DMS153 treated with DMSO at 0.1 percent for 48 hours (cell line): ENCODE measurements at regions not wholly inside any gene's neighbourhood (a gene's known extent, or its start where the extent isn't known, plus 50 kb on each side); places are given as distances from the start of the nearest gene placed in this dataset.
A peak's percentile ranks its signal among the peaks of the same experiment; 100 is the strongest.

Experiments used
- DNase-seq: peaks from one replicate; lab custom pipeline; 2025; ENCODE audit not compliant: unreplicated experiment; lab: John Stamatoyannopoulos, UW

DNA sequence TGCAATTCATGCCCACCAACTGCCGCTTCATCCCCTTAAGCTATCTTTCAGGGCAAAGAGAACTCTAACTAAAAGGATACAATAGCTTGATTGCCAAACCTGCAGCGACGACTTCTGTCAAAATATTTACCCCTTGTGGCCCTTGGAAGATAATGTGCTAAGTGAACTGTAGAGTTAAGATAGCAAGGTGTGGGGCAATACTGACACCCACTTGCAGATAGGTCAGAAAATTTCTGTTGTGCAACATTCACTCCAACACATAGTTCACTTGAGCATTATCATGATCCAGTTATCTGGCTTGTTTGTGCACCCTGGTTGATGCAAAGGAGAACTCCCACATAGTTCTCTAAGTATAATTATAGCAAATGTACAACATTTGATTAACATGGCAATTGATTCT, 55.6 kb downstream of the RHOXF2B start:
- DNase-seq: no peak

DNA sequence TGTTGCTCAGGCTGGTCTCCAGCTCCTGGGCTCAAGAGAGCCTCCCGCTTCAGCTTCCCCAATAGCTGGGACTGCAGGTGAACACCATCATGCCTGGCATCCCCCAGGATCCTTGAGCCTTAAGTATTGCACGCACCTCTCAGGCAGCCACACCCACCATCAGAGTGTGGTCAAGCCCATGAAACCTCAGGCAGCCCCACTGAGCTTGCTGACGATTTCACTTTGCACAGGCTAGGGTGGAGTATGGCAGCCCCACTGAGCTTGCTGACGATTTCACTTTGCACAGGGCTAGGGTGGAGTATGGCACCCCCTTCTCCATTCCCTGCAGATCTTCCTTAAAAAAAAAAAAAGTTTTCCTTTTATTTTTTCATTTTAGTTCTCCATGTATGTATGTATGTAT, 57.2 kb downstream of the RHOXF2B start:
- no peak for DNase-seq

GRCh38 chrX:120016068-120016441, 61.4 kb downstream of the RHOXF2B start:
- no peak for DNase-seq

GRCh38 chrX:120015145-120016067, 62.1 kb downstream of the RHOXF2B start:
- peak; percentile 9 for DNase-seq

DNA sequence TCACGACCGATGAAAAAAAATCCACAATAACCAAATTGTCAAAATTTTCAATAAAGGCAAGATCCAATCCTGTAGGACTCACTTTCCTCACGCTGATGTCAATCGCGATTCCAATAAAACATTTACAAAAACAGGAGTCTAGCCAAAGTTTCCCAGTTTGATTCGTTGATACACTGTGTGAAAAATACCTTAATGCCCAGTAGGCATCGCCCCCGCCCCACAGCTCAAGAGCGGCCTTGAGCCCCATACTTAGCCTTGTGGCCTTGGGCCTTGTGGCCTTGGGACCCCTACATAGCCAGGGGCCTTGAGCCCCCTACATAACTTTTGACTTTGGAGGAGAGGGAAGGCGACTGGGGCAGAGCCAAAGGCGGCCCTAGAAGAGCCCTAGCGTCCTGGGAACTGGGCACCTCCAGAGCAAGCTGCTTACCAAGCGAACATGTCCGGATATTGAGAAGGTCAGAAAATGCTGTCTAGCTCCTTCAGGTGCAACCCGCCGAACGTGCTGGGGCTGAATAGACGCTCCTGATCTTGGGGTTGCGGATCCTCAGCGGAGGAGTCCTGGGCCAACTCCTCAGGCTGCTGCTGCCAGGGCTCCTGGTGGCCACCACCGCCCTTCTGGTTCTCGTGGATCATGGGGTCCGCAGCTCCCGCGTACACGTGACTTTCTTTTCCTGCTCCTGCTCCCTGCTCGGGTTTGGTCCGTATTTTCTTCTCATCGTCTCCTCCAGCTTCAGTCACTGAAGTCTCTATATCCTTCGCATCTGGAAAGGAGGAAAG, 62.9 kb downstream of the RHOXF2B start:
- no peak for DNase-seq

- no peak for DNase-seq
Observed at GRCh38 chrX:120001787-120002186, 58.2 kb upstream of the NKAP start.

GRCh38 chrX:120000490-120001246, 57.1 kb upstream of the NKAP start:
- no peak for DNase-seq

DNA sequence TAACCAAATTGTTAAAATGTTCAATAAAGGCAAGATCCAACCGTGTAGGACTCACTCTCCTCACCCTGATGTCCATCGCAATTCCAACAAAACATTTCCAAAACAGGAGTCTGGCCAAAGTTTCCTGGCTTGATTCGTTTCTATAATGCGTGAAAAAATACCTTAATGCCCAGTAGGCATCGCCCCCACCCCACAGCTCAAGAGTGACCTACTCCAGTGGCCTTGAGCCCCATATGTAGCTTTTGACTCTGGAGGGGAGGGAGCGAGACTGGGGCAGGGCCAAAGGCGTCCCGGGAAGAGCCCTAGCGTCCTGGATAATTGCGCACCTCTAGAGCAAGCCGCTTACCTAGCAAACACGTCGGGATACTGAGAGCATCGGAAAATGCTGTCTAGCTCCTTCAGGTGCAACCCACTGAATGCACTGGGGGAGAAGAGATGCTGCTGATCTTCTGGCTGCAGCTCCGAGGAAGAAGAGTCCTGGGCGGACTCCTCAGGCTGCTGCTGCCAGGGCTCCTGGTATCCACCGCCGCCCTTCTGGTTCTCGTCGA, 55.6 kb upstream of the NKAP start:
- no peak for DNase-seq

GRCh38 chrX:119997570-119997969, 54.0 kb upstream of the NKAP start:
- no peak for DNase-seq

- no peak for DNase-seq
Observed at GRCh38 chrX:119996600-119997524, 53.3 kb upstream of the NKAP start.

- no peak for DNase-seq
Observed at GRCh38 chrX:119996069-119996468, 52.5 kb upstream of the NKAP start.
